Activated naive CD4-positive, alpha-beta T cell treated with Interleukin-2 at 50 U/mL for 16 hours (primary cell): ENCODE measurements at regions not wholly inside any gene's neighbourhood (a gene's known extent, or its start where the extent isn't known, plus 50 kb on each side); places are given as distances from the start of the nearest gene placed in this dataset.
"Not testable (repeated sequence)": the region's sequence is repeated elsewhere in the genome, so short reads cannot be mapped to it uniquely, and the experiment has no call there.

Experiments
- DNase-seq: peaks from one replicate; pipeline ENCODE4 v3.0.0-alpha.2; 2020

- DNase-seq, result not testable (repeated sequence)
Observed at GRCh38 chr16:46386805-46387620, 234.2 kb downstream of the SHCBP1 start.

- DNase-seq, result not testable (repeated sequence)
Observed at GRCh38 chr16:46386110-46386771, 234.9 kb downstream of the SHCBP1 start.

GRCh38 chr16:46384285-46385061 is 236.7 kb downstream of the SHCBP1 start:
- DNase-seq, result not testable (repeated sequence)

- DNase-seq, result not testable (repeated sequence)
Observed at GRCh38 chr16:46383581-46383980, 237.6 kb downstream of the SHCBP1 start.

- not testable (repeated sequence) for DNase-seq
Observed at GRCh38 chr16:46382791-46383541, 238.2 kb downstream of the SHCBP1 start.

GRCh38 chr16:46382079-46382478 is 239.1 kb downstream of the SHCBP1 start:
- DNase-seq, result not testable (repeated sequence)

- DNase-seq, result not testable (repeated sequence)
Observed at GRCh38 chr16:46381344-46381743, 239.8 kb downstream of the SHCBP1 start.
